ENCODE measurements at regions not wholly inside any gene's neighbourhood (a gene's known extent, or its start where the extent isn't known, plus 50 kb on each side); places are given as distances from the start of the nearest gene placed in this dataset.

DNA sequence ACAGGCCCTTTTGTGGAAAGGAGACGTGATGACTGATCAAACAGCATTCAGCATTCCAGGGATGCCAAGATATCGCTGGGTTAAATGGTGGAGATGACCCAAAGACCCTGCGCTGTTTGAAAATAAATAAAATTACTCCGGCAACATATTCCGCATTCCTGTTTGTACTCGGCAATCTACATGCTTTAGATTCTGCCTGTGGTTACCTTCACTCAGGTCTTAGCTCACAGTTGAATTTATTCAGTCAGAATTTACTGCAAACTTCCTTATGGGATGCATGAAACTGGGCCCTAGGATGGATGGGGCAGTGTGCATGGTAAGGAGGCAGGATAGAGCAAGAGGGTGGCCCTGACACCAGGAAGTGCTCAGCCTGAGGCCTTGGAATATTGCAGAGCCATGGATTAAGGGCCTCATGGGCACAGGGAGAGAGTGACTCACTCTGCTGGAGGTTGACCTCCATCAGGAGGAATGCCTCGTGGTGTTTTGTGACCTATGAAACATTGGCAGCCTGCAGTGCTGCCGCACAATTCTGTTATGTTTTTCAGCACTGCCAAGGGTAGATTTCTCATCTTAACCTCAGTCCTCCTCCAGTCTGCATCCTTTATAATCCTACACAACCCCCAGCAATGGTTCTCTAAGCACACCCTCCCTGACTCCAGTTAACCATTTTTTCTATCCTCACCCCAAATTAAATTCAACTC is 321.4 kb downstream of the IRS1 start:
- H3K27me3 ChIP-seq (ENCODE audit: control insufficient read depth in 2 of 2, insufficient read depth in 2 of 2, low read length in 2 of 2), result no peaks in the 10 kb centered on the region
- Mint-ChIP-seq H3K27ac (no peak overlapping the region), H3K4me1 (no peaks in the 10 kb centered on the region), H3K27me3 (peaks cover 0 to 29% (median 12%) of the 10 kb centered on the region in 5 donors), H3K4me3 (no peak overlapping the region), H3K9me3 (peaks cover 0 to 2% (median 0%) of the 10 kb centered on the region in 11 donors), H3K36me3 (no peaks in the 10 kb centered on the region)
- ATAC-seq (no peak), DNase-seq (no peak)
- no peak overlapping the region for H3K27ac ChIP-seq (ENCODE audit: low read depth, low read length)
- H3K4me3 ChIP-seq (ENCODE audit: low read length), result no peak overlapping the region
- no peaks in the 10 kb centered on the region for H3K4me1 ChIP-seq (ENCODE audit: control insufficient read depth in 2 of 2, insufficient read depth in 2 of 2, low read length in 2 of 2)
- intact Hi-C loops (cut with micrococcal nuclease), result no loop called here
- no peaks in the 10 kb centered on the region for H3K9me3 ChIP-seq (ENCODE audit: control insufficient read depth in 2 of 3, low read length in 3 of 3)
- POLR2A ChIA-PET, result no interaction called here
- H3K36me3 ChIP-seq (ENCODE audit: control insufficient read depth in 2 of 3, insufficient read depth in 3 of 3, low read length in 3 of 3), result no peaks in the 10 kb centered on the region
- CTCF ChIA-PET, result no interaction called here

DNA sequence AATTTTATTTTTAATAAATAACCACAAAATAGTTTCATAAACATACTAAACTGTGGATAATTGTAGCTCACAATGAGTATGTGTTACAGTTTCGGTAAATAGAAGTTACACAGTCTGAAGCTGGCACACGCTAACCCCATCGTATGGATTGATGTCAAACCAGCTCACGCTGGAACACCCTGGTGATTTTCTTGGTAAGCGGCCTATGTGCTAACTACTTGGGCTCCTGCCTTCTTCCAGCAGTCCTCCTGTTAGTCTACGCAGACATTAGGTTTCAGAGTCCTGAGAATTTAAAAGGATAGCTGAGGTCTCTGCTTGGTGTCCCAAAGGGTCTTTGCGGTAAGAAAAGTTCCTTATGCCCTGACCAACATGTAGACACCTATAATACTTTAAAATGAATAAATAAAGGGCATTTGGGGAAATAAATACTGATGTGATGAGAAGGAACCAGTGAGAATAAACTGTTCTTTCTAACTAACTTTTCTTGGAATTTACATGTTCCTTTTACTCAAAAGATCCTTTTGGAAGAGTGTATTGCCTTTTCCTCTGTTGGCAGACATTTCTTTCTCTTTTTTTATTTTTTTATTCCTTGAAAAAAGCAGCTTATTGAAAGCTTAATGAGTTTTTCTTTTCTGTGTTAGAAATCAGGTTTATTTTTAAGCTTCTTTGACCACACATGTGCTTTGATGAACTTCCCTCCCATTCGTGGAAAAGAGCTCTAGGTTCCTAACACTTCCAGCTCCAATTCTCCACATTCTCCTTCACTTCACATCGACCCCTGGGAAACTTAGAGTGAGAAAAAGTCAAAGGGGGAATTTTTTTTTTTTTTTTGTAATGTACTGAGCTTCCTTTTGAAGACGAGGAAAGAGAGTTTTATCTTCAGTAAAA is 322.2 kb downstream of the IRS1 start:
- no peaks in the 10 kb centered on the region for H3K4me1 Mint-ChIP-seq
- no peaks in the 10 kb centered on the region for H3K36me3 Mint-ChIP-seq
- H3K4me1 ChIP-seq (ENCODE audit: control insufficient read depth in 2 of 2, insufficient read depth in 2 of 2, low read length in 2 of 2), result no peaks in the 10 kb centered on the region
- DNase-seq (no peak), ATAC-seq (no peak)
- H3K27me3 Mint-ChIP-seq, result peaks cover 0 to 27% (median 10%) of the 10 kb centered on the region in 5 donors
- CTCF ChIA-PET, result interaction anchor here (0.7 kb wide), 1 partner anchor 540 kb away, joined by 4 read pairs; no protein-coding TSS in a partner anchor
- H3K9me3 ChIP-seq (ENCODE audit: control insufficient read depth in 2 of 3, low read length in 3 of 3), result no peaks in the 10 kb centered on the region
- POLR2A ChIA-PET, result no interaction called here
- no peaks in the 10 kb centered on the region for H3K27me3 ChIP-seq (ENCODE audit: control insufficient read depth in 2 of 2, insufficient read depth in 2 of 2, low read length in 2 of 2)
- no peak overlapping the region for H3K4me3 Mint-ChIP-seq
- intact Hi-C loops (cut with micrococcal nuclease), result no loop called here
- no peak overlapping the region for H3K4me3 ChIP-seq (ENCODE audit: low read length)
- H3K36me3 ChIP-seq (ENCODE audit: control insufficient read depth in 2 of 3, insufficient read depth in 3 of 3, low read length in 3 of 3), result no peaks in the 10 kb centered on the region
- no peak overlapping the region for H3K27ac ChIP-seq (ENCODE audit: low read depth, low read length)
- H3K27ac Mint-ChIP-seq, result no peak overlapping the region
- H3K9me3 Mint-ChIP-seq, result peaks cover 0 to 2% (median 0%) of the 10 kb centered on the region in 11 donors

DNA sequence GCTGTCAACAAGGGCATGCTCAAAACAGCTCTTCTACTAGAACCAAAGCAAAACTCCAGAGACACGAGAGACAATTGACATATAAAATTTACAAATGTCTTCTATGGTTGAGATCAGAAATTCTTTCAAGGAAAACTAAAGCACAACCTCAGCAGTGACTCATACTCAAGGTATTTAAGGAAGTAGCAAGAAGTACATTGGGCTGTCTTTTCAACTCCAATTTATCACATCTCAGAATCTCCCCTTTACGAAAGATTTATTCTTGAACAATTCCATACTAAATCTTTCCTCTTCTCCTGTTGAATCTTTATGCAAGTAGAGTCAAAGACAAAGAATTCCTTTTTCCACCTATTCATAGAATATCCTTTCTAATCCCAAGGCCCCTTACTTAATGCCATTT is 324.0 kb downstream of the IRS1 start:
- H3K36me3 ChIP-seq (ENCODE audit: control insufficient read depth in 2 of 3, insufficient read depth in 3 of 3, low read length in 3 of 3), result no peaks in the 10 kb centered on the region
- CTCF ChIA-PET, result no interaction called here
- intact Hi-C loops (cut with micrococcal nuclease), result no loop called here
- DNase-seq (no peak), ATAC-seq (no peak)
- Mint-ChIP-seq H3K27me3 (peaks cover 0 to 27% (median 12%) of the 10 kb centered on the region in 5 donors), H3K4me1 (no peaks in the 10 kb centered on the region), H3K27ac (no peak overlapping the region), H3K9me3 (peaks cover 0 to 4% (median 0%) of the 10 kb centered on the region in 11 donors), H3K4me3 (no peak overlapping the region), H3K36me3 (no peaks in the 10 kb centered on the region)
- H3K27me3 ChIP-seq (ENCODE audit: control insufficient read depth in 2 of 2, insufficient read depth in 2 of 2, low read length in 2 of 2), result no peaks in the 10 kb centered on the region
- no peak overlapping the region for H3K27ac ChIP-seq (ENCODE audit: low read depth, low read length)
- no peak overlapping the region for H3K4me3 ChIP-seq (ENCODE audit: low read length)
- H3K4me1 ChIP-seq (ENCODE audit: control insufficient read depth in 2 of 2, insufficient read depth in 2 of 2, low read length in 2 of 2), result no peaks in the 10 kb centered on the region
- POLR2A ChIA-PET, result no interaction called here
- no peaks in the 10 kb centered on the region for H3K9me3 ChIP-seq (ENCODE audit: control insufficient read depth in 2 of 3, low read length in 3 of 3)

DNA sequence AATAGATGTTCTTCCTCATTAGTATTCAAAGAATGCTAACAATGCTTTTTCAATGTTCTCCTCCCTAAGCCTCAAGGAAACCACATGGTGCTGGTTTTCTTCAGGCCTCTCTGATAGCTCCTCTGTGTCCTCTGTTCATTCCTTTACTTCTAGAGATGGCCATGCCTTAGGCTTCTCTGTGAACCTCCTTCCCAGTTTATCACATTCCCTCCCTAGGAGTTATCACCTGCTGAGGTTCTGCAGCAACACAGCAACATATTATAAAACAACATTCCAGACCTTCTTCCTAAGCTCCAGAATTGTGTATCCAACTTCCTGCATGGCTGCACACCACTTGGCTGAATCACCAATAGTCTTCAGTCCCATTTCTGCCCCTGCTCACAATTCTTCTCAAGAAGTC is 325.5 kb downstream of the IRS1 start:
- no peak for ATAC-seq
- no peaks in the 10 kb centered on the region for H3K27me3 ChIP-seq (ENCODE audit: control insufficient read depth in 2 of 2, insufficient read depth in 2 of 2, low read length in 2 of 2)
- H3K36me3 ChIP-seq (ENCODE audit: control insufficient read depth in 2 of 3, insufficient read depth in 3 of 3, low read length in 3 of 3), result no peaks in the 10 kb centered on the region
- no peak overlapping the region for H3K4me3 Mint-ChIP-seq
- intact Hi-C loops (cut with micrococcal nuclease), result no loop called here
- H3K9me3 ChIP-seq (ENCODE audit: control insufficient read depth in 2 of 3, low read length in 3 of 3), result no peaks in the 10 kb centered on the region
- H3K4me1 ChIP-seq (ENCODE audit: control insufficient read depth in 2 of 2, insufficient read depth in 2 of 2, low read length in 2 of 2), result no peaks in the 10 kb centered on the region
- H3K4me3 ChIP-seq (ENCODE audit: low read length), result no peak overlapping the region
- no peaks in the 10 kb centered on the region for H3K36me3 Mint-ChIP-seq
- no peaks in the 10 kb centered on the region for H3K4me1 Mint-ChIP-seq
- no peak overlapping the region for H3K27ac ChIP-seq (ENCODE audit: low read depth, low read length)
- ChIA-PET CTCF (no interaction called here), POLR2A (no interaction called here)
- H3K9me3 Mint-ChIP-seq, result peaks cover 0 to 4% (median 0%) of the 10 kb centered on the region in 11 donors
- no peak for DNase-seq
- H3K27ac Mint-ChIP-seq, result no peak overlapping the region
- H3K27me3 Mint-ChIP-seq, result peaks cover 0 to 20% (median 12%) of the 10 kb centered on the region in 5 donors

DNA sequence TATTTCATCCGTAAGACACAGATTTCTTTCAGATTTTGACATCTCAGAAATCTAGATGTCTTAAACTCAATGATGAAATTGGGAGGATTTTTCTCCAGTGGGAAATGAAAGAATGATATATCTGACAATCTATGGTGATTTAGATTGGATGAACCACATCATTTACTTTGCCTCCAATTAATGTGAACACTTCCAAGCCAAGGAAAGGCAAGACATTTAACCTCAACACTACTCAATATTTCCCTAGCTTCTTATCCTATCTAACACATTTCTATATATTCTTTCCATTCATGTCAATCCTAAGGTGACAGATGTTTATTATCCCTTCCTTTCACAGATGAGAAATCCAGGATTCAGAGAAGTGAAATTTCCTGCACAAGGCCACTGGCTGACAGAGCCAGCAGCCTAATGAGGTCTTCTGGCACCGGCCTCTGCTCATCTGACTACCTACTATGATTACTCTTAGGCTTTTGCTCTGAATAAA is 327.6 kb downstream of the IRS1 start:
- H3K27ac ChIP-seq (ENCODE audit: low read depth, low read length), result no peak overlapping the region
- H3K27me3 ChIP-seq (ENCODE audit: control insufficient read depth in 2 of 2, insufficient read depth in 2 of 2, low read length in 2 of 2), result no peaks in the 10 kb centered on the region
- no peaks in the 10 kb centered on the region for H3K9me3 ChIP-seq (ENCODE audit: control insufficient read depth in 2 of 3, low read length in 3 of 3)
- Mint-ChIP-seq H3K9me3 (peaks cover 0 to 4% (median 0%) of the 10 kb centered on the region in 11 donors), H3K36me3 (no peaks in the 10 kb centered on the region), H3K27me3 (peaks cover 0 to 19% (median 7%) of the 10 kb centered on the region in 5 donors), H3K27ac (no peak overlapping the region), H3K4me1 (no peaks in the 10 kb centered on the region), H3K4me3 (no peak overlapping the region)
- H3K4me3 ChIP-seq (ENCODE audit: low read length), result no peak overlapping the region
- POLR2A ChIA-PET, result no interaction called here
- no peaks in the 10 kb centered on the region for H3K4me1 ChIP-seq (ENCODE audit: control insufficient read depth in 2 of 2, insufficient read depth in 2 of 2, low read length in 2 of 2)
- DNase-seq, result no peak
- CTCF ChIA-PET, result no interaction called here
- no peak for ATAC-seq
- intact Hi-C loops (cut with micrococcal nuclease), result no loop called here
- no peaks in the 10 kb centered on the region for H3K36me3 ChIP-seq (ENCODE audit: control insufficient read depth in 2 of 3, insufficient read depth in 3 of 3, low read length in 3 of 3)

DNA sequence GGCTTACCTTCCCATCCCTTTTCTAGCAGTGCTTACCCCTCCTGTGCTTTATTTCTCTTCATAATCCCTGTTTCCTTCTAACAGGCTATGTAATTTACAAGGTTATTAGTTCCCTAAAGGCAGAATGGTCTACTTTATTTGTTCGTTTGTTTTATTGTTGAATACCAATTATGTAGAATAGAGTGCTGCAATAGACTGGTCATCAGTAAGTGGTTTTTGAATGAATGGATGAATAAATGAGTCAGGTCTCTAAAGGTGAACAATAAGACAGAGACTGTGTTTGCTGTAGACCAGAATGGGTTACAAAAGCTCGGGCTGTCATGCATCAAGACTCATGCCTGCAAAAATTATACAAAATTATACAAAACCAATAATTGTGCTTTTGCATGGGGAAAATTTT is 332.0 kb downstream of the IRS1 start:
- POLR2A ChIA-PET, result no interaction called here
- H3K4me3 Mint-ChIP-seq, result no peak overlapping the region

More for the DNA sequence above, 332.0 kb downstream of the IRS1 start:
- peaks cover 0 to 15% (median 4%) of the 10 kb centered on the region in 5 donors for H3K27me3 Mint-ChIP-seq
- H3K4me3 ChIP-seq (ENCODE audit: low read length), result no peak overlapping the region
- no peaks in the 10 kb centered on the region for H3K36me3 ChIP-seq (ENCODE audit: control insufficient read depth in 2 of 3, insufficient read depth in 3 of 3, low read length in 3 of 3)
- intact Hi-C loops (cut with micrococcal nuclease), result no loop called here
- H3K36me3 Mint-ChIP-seq, result peaks cover 0 to 3% (median 0%) of the 10 kb centered on the region in 5 donors
- ATAC-seq, result no peak
- no peak for DNase-seq
- CTCF ChIA-PET, result no interaction called here
- H3K27me3 ChIP-seq (ENCODE audit: control insufficient read depth in 2 of 2, insufficient read depth in 2 of 2, low read length in 2 of 2), result no peaks in the 10 kb centered on the region
- no peak overlapping the region for H3K27ac ChIP-seq (ENCODE audit: low read depth, low read length)
- H3K9me3 Mint-ChIP-seq, result peaks cover 0 to 5% (median under 1%) of the 10 kb centered on the region in 11 donors
- H3K27ac Mint-ChIP-seq, result no peak overlapping the region
- no peaks in the 10 kb centered on the region for H3K9me3 ChIP-seq (ENCODE audit: control insufficient read depth in 2 of 3, low read length in 3 of 3)
- H3K4me1 ChIP-seq (ENCODE audit: control insufficient read depth in 2 of 2, insufficient read depth in 2 of 2, low read length in 2 of 2), result no peaks in the 10 kb centered on the region
- H3K4me1 Mint-ChIP-seq, result no peaks in the 10 kb centered on the region

All from naive thymus-derived CD4-positive, alpha-beta T cell (primary cell).